AG04449 (cell line): ENCODE measurements at regions not wholly inside any gene's neighbourhood (a gene's known extent, or its start where the extent isn't known, plus 50 kb on each side); places are given as distances from the start of the nearest gene placed in this dataset.

Source experiments
- CTCF ChIA-PET: fragments of 350-600 bp; formaldehyde crosslinking; extraction: SDS; loops from one replicate; lab custom pipeline; 2021; ENCODE audit warnings: antibody characterized with exemption; lab: Yijun Ruan, JAX
- POLR2A ChIA-PET: fragments of 400-600, 350-600 bp; formaldehyde crosslinking; extraction: SDS; loops from one replicate; lab custom pipeline; 2020; ENCODE audit warnings: antibody characterized with exemption, inconsistent platforms; lab: Yijun Ruan, JAX
- DNase-seq: peaks from one replicate; pipeline ENCODE4 v3.0.0-alpha.2; 2010; ENCODE audit warnings: low read depth, low spot score
- H3K4me3 ChIP-seq: 2 replicates; pipeline ENCODE4 v1.5.1; 2011; ENCODE audit warnings: low read depth, mild to moderate bottlenecking, control low read depth, low read length
- CTCF ChIP-seq: IDR thresholded peaks from one replicate; pipeline ENCODE4 v1.5.1; 2011; ENCODE audit warnings: mild to moderate bottlenecking, moderate library complexity, low read length, control low read depth, inconsistent platforms; ENCODE audit not compliant: insufficient read depth; ENCODE audit errors: missing control alignments

GRCh38 chr7:121638286-121638685 lies 234.7 kb upstream of the PTPRZ1 start:
- ChIA-PET POLR2A (no interaction called here), CTCF (no interaction called here)
- DNase-seq = no peak
- no peak overlapping the region for H3K4me3 ChIP-seq
- TF ChIP-seq CTCF = no peak

- ChIA-PET CTCF (no interaction called here), POLR2A (no interaction called here)
- no peak for TF ChIP-seq CTCF
- no peak for DNase-seq
- no peak overlapping the region for H3K4me3 ChIP-seq
Measured at GRCh38 chr7:121634356-121634755, 238.2 kb upstream of the FAM3C start.

- no peak for DNase-seq
- POLR2A ChIA-PET = no interaction called here
- CTCF ChIA-PET = no interaction called here
- no peak overlapping the region for H3K4me3 ChIP-seq
- no peak for TF ChIP-seq CTCF
Measured at GRCh38 chr7:121633186-121633585, 237.1 kb upstream of the FAM3C start.

- DNase-seq = no peak
- no peak overlapping the region for H3K4me3 ChIP-seq
- CTCF ChIA-PET = no interaction called here
- POLR2A ChIA-PET = no interaction called here
- no peak for TF ChIP-seq CTCF
Measured at GRCh38 chr7:121624958-121625357, 228.8 kb upstream of the FAM3C start.

- DNase-seq = no peak
- ChIA-PET CTCF (interaction anchor here (1.4 kb wide), 1 partner anchor 371 kb away, joined by 4 read pairs; no protein-coding TSS in a partner anchor), POLR2A (no interaction called here)
- no peak overlapping the region for H3K4me3 ChIP-seq
- TF ChIP-seq CTCF = no peak
Measured at GRCh38 chr7:121623130-121623872, 227.2 kb upstream of the FAM3C start.

GRCh38 chr7:121621937-121622336 lies 225.8 kb upstream of the FAM3C start:
- no peak overlapping the region for H3K4me3 ChIP-seq
- ChIA-PET POLR2A (no interaction called here), CTCF (interaction anchor here (1.4 kb wide), 1 partner anchor 372 kb away, joined by 4 read pairs; no protein-coding TSS in a partner anchor)
- TF ChIP-seq CTCF = no peak
- no peak for DNase-seq
